Left ventricle myocardium superior (tissue), 1 donor: ENCODE measurements at regions not wholly inside any gene's neighbourhood (a gene's known extent, or its start where the extent isn't known, plus 50 kb on each side); places are given as distances from the start of the nearest gene placed in this dataset.

Source experiments
- ATAC-seq: fragments of 200-7000 bp; cut with Tn5 transposase; one replicate; pipeline ENCODE4 v1.9.1; 2020; ENCODE audit warnings: mild to moderate bottlenecking, moderate library complexity
- DNase-seq: peaks from one replicate; pipeline ENCODE4 v3.0.0-alpha.2; 2020
- intact Hi-C: fragments of 100-400 bp; cut with micrococcal nuclease; formaldehyde crosslinking; loops from one replicate; pipeline ENCODE4 v1.11.0; 2022
- donor health status: DM: no; HTN: yes; CAD: no; lungs with severe emphysema.

DNA sequence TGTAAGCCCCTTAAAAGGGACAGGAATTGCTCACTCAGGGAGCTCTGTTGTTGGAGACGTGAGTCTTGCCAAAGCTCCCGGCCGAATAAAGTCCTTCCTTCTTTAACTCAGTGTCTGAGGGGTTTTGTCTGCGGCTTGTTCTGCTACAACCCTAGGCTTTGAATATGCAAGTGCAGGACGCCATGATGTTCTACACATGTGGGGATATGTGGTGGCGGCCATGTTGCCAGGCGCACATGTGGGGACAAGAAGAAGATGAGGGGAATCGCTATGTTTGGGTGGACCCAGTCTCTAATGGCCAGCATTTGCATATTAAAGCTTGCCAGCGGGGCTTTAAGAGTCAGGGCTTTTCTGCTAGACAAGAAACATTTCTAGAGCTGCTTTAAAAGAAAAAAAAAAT is 96.8 kb upstream of the CA10 start:
- ATAC-seq (no peak), DNase-seq (no peak)
- intact Hi-C loops: no loop called here

GRCh38 chr17:52244689-52245088 is 86.2 kb upstream of the CA10 start:
- intact Hi-C loops: no loop called here
- DNase-seq (no peak), ATAC-seq (no peak)

- DNase-seq (no peak), ATAC-seq (no peak)
- intact Hi-C loops: no loop called here
Observed at GRCh38 chr17:52242268-52242667, 83.8 kb upstream of the CA10 start.

DNA sequence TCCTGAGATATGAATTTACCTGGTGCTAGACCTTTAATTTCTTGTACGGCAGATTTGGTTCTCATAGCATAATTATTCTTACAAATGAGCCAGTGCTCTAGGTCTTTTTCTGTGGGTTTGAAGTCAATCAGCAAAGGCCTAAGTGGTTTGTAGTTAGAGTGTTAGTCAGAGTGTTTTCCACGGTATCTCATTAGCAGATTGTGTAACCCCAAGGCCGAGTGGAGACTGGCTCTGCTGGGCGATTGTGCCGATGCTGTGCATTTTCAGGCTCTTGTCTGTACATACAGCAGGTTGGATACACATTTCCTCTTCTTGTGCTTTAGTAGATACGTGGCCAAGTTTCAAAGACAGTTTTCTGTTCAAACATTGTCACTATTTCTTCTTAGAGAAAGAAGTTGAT is 78.6 kb upstream of the CA10 start:
- intact Hi-C loops: no loop called here
- DNase-seq (no peak), ATAC-seq (no peak)

GRCh38 chr17:52235516-52235915 is 77.0 kb upstream of the CA10 start:
- no peak for DNase-seq

DNA sequence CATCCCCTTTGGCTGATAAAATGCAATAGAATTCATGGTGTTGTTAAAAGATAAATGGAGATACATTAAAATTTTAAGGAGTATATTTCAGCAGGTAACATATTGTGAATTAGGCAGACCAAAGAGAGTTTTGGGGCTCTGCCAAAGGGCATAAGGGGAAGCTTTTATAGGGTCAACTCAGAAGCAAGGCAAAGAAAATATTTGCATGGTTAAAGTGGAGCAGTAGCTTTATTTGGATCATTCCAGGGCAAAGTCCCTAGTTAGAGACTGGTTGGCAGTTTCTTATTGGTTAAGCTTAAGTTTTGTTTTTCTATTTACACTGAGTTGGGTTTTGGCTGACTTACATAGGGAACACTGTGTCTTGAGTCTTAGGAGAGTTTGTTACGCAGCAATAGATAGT is 75.1 kb upstream of the CA10 start:
- intact Hi-C loops: no loop called here
- ATAC-seq: no peak

More at GRCh38 chr17:52235516-52235915, 77.0 kb upstream of the CA10 start:
- intact Hi-C loops: no loop called here
- ATAC-seq: no peak

GRCh38 chr17:52233176-52233575 is 74.7 kb upstream of the CA10 start:
- DNase-seq (no peak), ATAC-seq (no peak)
- intact Hi-C loops: no loop called here

More for the DNA sequence above, 75.1 kb upstream of the CA10 start:
- no peak for DNase-seq

DNA sequence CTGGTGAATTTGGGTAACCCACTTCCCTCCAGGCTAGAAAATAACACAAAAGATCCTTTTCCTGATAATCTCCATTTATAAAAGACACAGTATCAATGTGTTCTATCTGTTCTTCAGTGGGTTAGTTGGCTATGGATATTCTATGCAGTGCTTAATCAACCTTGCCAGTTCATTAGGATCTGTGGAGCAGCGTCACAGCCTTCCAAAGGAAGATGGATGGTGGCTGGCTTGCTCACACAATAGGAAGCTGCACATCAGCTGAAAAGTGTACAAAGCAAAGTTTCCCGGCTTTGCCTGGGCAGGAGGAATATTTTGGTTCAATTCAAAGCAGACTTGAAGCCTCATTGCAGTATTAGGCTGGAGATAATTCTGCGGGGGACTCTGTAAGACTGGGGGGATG is 70.3 kb upstream of the CA10 start:
- intact Hi-C loops: no loop called here
- DNase-seq: no peak
- ATAC-seq: no peak

DNA sequence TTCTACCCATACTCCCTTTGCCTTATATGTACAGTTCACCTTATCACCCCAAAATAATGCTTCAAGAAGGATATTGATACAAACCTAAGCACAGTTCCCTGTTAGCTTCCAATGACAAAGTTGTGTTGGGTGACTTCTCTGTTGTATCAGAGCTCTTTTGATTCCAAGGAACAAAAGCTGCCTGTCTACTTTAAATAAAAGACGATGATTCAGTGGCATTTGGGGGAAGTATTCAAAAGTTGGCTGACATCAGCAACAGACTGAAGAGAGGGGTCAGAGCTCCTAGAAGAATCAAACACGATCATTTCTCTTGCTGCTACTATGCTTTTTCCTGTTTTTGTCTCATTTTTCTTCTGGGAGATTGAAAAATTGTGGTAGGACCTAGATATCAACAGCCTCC is 69.4 kb upstream of the CA10 start:
- DNase-seq (no peak), ATAC-seq (no peak)
- intact Hi-C loops: no loop called here

- intact Hi-C loops: no loop called here
- no peak for DNase-seq
- no peak for ATAC-seq
Observed at GRCh38 chr17:52213451-52213850, 54.9 kb upstream of the CA10 start.

DNA sequence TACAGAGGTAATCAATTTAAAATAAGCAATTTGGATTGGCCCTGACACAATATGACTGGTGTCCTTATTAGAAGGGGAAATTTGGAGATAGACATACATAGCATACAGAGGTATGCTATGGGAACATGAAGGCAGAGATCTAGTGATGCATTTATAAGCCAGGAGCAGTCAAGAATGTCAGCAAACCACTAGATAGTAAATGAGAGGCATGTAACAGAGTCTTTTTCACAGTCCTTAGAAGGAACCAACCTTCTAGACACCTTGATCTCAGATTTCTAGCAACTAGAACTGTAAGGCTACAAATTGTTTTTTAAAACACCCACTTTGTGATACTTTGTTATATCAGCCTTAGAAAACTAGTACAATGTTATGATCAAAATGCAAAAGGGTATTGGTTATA is 54.3 kb upstream of the CA10 start:
- intact Hi-C loops: no loop called here
- no peak for ATAC-seq
- DNase-seq: no peak

DNA sequence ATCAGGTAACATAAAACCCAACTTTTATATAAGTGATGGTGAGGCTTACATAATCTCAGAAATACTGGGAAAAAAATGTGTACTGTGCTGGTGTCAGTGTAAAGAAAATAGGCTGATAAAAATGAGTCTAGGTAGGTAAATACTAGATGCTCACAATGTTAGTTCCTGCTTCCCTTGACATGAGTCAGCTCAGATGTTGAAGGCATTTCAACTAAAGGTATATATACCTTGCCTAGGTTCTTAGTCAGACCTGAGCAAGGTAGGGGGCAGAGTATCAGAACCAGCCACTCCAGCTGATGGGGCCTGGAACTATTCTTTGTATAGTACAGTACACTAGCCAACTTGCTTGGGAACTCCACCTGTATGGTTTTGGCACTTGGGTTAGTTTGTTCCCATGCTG is 51.0 kb upstream of the CA10 start:
- intact Hi-C loops: no loop called here
- DNase-seq: no peak

More for the DNA sequence above, 51.0 kb upstream of the CA10 start:
- no peak for ATAC-seq
